IMR-90 (cell line): ENCODE measurements at regions not wholly inside any gene's neighbourhood (a gene's known extent, or its start where the extent isn't known, plus 50 kb on each side); places are given as distances from the start of the nearest gene placed in this dataset.

Source experiments
- ATAC-seq: fragments of 200-7000 bp; cut with Tn5 transposase; 2 replicates; pipeline ENCODE4 v1.9.1; 2020; ENCODE audit warnings: low read depth, mild to moderate bottlenecking, moderate library complexity
- BruUV-seq: library from RNA; stranded (reverse); fragments of 400-500 nt; replicated peaks from 2 replicates; lab custom pipeline; 2021; lab: Mats Ljungman, UMichigan
- CTCF ChIA-PET: fragments of 300-600 bp; formaldehyde crosslinking; extraction: SDS; loops from one replicate; lab custom pipeline; 2021; ENCODE audit warnings: antibody characterized with exemption; lab: Yijun Ruan, JAX
- POLR2A ChIA-PET: fragments of 300-600 bp; sonication (Branson Sonifier 250); formaldehyde crosslinking; loops from one replicate; lab custom pipeline; 2022; ENCODE audit warnings: antibody characterized with exemption; ENCODE audit not compliant: unreplicated experiment; lab: Charles Lee
- DNase-seq: peaks from one replicate; pipeline ENCODE4 v3.0.0; 2013
- H2AFZ ChIP-seq: replicated peaks from 2 replicates; pipeline ENCODE3; 2013; ENCODE audit warnings: low read length, mild to moderate bottlenecking; ENCODE audit not compliant: poor library complexity
- H2AK5ac ChIP-seq: 2 replicates; pipeline ENCODE4 v1.6.1; 2013; ENCODE audit warnings: low read depth, low read length, inconsistent platforms
- H2AK9ac ChIP-seq: replicated peaks from 2 replicates; pipeline ENCODE3; 2013; ENCODE audit warnings: mild to moderate bottlenecking, low read depth, low read length, moderate library complexity; ENCODE audit not compliant: poor library complexity
- H2BK120ac ChIP-seq: 2 replicates; pipeline ENCODE4 v1.6.1; 2013; ENCODE audit warnings: low read depth, low read length, inconsistent platforms
- H2BK15ac ChIP-seq: 3 replicates; pipeline ENCODE4 v1.6.1; 2013; ENCODE audit warnings: low read depth, low read length, inconsistent platforms
- H2BK20ac ChIP-seq: 2 replicates; pipeline ENCODE4 v1.6.1; 2013; ENCODE audit warnings: low read depth, mild to moderate bottlenecking, inconsistent platforms, low read length, moderate library complexity
- H2BK5ac ChIP-seq: 2 replicates; pipeline ENCODE4 v1.6.1; 2013; ENCODE audit warnings: mild to moderate bottlenecking, low read depth, low read length, inconsistent platforms; ENCODE audit not compliant: poor library complexity, severe bottlenecking
- H3K14ac ChIP-seq: replicated peaks from 2 replicates; pipeline ENCODE4 v1.6.1; 2013; ENCODE audit warnings: low read depth, low read length, inconsistent platforms
- H3K18ac ChIP-seq: 2 replicates; pipeline ENCODE4 v1.6.1; 2013; ENCODE audit warnings: low read depth, low read length, control low read depth
- H3K23ac ChIP-seq: 2 replicates; pipeline ENCODE4 v1.6.1; 2013; ENCODE audit warnings: low read depth, low read length, inconsistent platforms
- H3K27ac ChIP-seq: 2 replicates; pipeline ENCODE4 v1.5.1; 2013; ENCODE audit warnings: mild to moderate bottlenecking, control low read depth, low read length; ENCODE audit not compliant: insufficient read depth
- H3K27me3 ChIP-seq: 2 replicates; pipeline ENCODE4 v1.6.1; 2013; ENCODE audit warnings: low read length; ENCODE audit not compliant: control insufficient read depth, insufficient read depth
- H3K36me3 ChIP-seq: 2 replicates; pipeline ENCODE4 v1.6.1; 2013; ENCODE audit warnings: low read length, mixed read lengths; ENCODE audit not compliant: control insufficient read depth, insufficient read depth
- H3K4ac ChIP-seq: 2 replicates; pipeline ENCODE4 v1.6.1; 2013; ENCODE audit warnings: low read depth, low read length, inconsistent platforms
- H3K4me1 ChIP-seq: 2 replicates; pipeline ENCODE4 v1.6.1; 2013; ENCODE audit warnings: low read length, mixed read lengths; ENCODE audit not compliant: control insufficient read depth, insufficient read depth
- H3K4me2 ChIP-seq: 2 replicates; pipeline ENCODE4 v1.6.1; 2013; ENCODE audit warnings: low read depth, mild to moderate bottlenecking, control low read depth, low read length, moderate library complexity
- H3K4me3 ChIP-seq: 2 replicates; pipeline ENCODE4 v1.5.1; 2013; ENCODE audit warnings: low read depth, mild to moderate bottlenecking, control low read depth, low read length, moderate library complexity; ENCODE audit not compliant: insufficient read depth
- H3K56ac ChIP-seq: 2 replicates; pipeline ENCODE4 v1.6.1; 2013; ENCODE audit warnings: low read length, inconsistent platforms; ENCODE audit not compliant: insufficient read depth; ENCODE audit errors: extremely low read depth
- H3K79me1 ChIP-seq, 2 experiments: 2 replicates each; pipeline ENCODE4 v1.6.1; 2013; ENCODE audit warnings: low read length in 2 of 2, inconsistent platforms in 1 of 2, low read depth in 1 of 2
- H3K9ac ChIP-seq: 2 replicates; pipeline ENCODE4 v1.6.1; 2013; ENCODE audit warnings: low read depth, low read length, control low read depth
- H3K9me1 ChIP-seq: 2 replicates; pipeline ENCODE4 v1.6.1; 2013; ENCODE audit warnings: low read length, inconsistent platforms; ENCODE audit not compliant: insufficient read depth
- H3K9me3 ChIP-seq: 2 replicates; pipeline ENCODE4 v1.6.1; 2013; ENCODE audit warnings: low read length; ENCODE audit not compliant: control insufficient read depth, insufficient read depth
- H4K20me1 ChIP-seq: 2 replicates; pipeline ENCODE4 v1.6.1; 2013; ENCODE audit warnings: low read length, inconsistent platforms; ENCODE audit not compliant: insufficient read depth
- H4K5ac ChIP-seq: 2 replicates; pipeline ENCODE4 v1.6.1; 2013; ENCODE audit warnings: mild to moderate bottlenecking, low read depth, low read length, control low read depth
- H4K8ac ChIP-seq, 2 experiments: 2 replicates each; pipeline ENCODE4 v1.6.1; 2013; ENCODE audit warnings: low read depth in 2 of 2, low read length in 2 of 2, control low read depth in 1 of 2, inconsistent platforms in 1 of 2
- H4K91ac ChIP-seq: 2 replicates; pipeline ENCODE4 v1.6.1; 2013; ENCODE audit warnings: low read depth, low read length, inconsistent platforms; ENCODE audit not compliant: insufficient read depth
- BHLHE40 ChIP-seq: fragments of 150-350 bp; IDR thresholded peaks from 2 replicates; pipeline ENCODE4 v1.6.1; 2016; ENCODE audit warnings: mild to moderate bottlenecking, low read depth, low read length
- ELK1 ChIP-seq: fragments of 150-350 bp; IDR thresholded peaks from 2 replicates; pipeline ENCODE4 v1.6.1; 2016; ENCODE audit warnings: low read depth, mild to moderate bottlenecking, low read length, moderate library complexity, borderline replicate concordance
- FOS ChIP-seq: fragments of 150-350 bp; IDR thresholded peaks from 2 replicates; pipeline ENCODE4 v1.6.1; 2016; ENCODE audit warnings: low read depth, low read length
- POLR2A ChIP-seq: IDR thresholded peaks from 2 replicates; pipeline ENCODE4 v1.6.1; 2012; ENCODE audit warnings: mild to moderate bottlenecking, low read depth, low read length
- RFX5 ChIP-seq: IDR thresholded peaks from 2 replicates; pipeline ENCODE4 v1.8.0; 2012; ENCODE audit warnings: low read depth, mild to moderate bottlenecking, low read length, moderate library complexity
- SMC3 ChIP-seq: fragments of 150-350 bp; IDR thresholded peaks from 2 replicates; pipeline ENCODE4 v1.6.1; 2016; ENCODE audit warnings: low read depth, mild to moderate bottlenecking, antibody characterized with exemption, low read length, moderate library complexity
- USF2 ChIP-seq: fragments of 150-350 bp; IDR thresholded peaks from 2 replicates; pipeline ENCODE4 v1.6.1; 2017; ENCODE audit warnings: mild to moderate bottlenecking, antibody characterized with exemption, low read length, low read depth
- WGBS, 2 experiments: methylation state at CpG; one replicate each; pipeline versions ENCODE4 v1.1.5 to v1.1.7; 2013; ENCODE audit warnings: missing lambda C conversion rate in 2 of 2; ENCODE audit not compliant: insufficient read length in 1 of 2; ENCODE audit errors: extremely low coverage in 2 of 2; 5-methylcytosine and 5-hydroxymethylcytosine counted together
- dilution Hi-C: fragments of 300-500 bp; cut with HindIII; formaldehyde crosslinking; loops from one replicate; pipeline ENCODE4 v1.14.3; 2018; ENCODE audit warnings: low sequenced_read_pairs; ENCODE audit not compliant: unreplicated experiment
- in situ Hi-C: fragments of 300-500 bp; cut with MboI; formaldehyde crosslinking; loops from 3 replicates; pipeline ENCODE4 v1.14.3; 2019; ENCODE audit warnings: low sequenced_read_pairs, inconsistent platforms, mixed read lengths
- intact Hi-C: fragments of 100-400 bp; cut with micrococcal nuclease; formaldehyde crosslinking; loops from 2 replicates; pipeline ENCODE4 v1.10.0; 2022

GRCh38 chr12:91657032-91657431, 474.4 kb upstream of the DCN start:
- H2BK120ac ChIP-seq: no peak overlapping the region
- DNase-seq (no peak), ATAC-seq (no peak)
- H4K5ac ChIP-seq: no peak overlapping the region
- no peak for TF ChIP-seq FOS
- no peak for TF ChIP-seq USF2
- no peak for TF ChIP-seq SMC3
- TF ChIP-seq ELK1: no peak
- TF ChIP-seq POLR2A: no peak
- no peak for TF ChIP-seq RFX5
- TF ChIP-seq BHLHE40: no peak
- no peak overlapping the region for H3K14ac ChIP-seq
- H3K9me1 ChIP-seq: no peaks in the 10 kb centered on the region
- no peaks in the 10 kb centered on the region for H3K4me1 ChIP-seq
- no peak overlapping the region for H4K8ac ChIP-seq
- H3K4me2 ChIP-seq: no peak overlapping the region
- H3K9me3 ChIP-seq: no peaks in the 10 kb centered on the region
- no peak overlapping the region for H3K56ac ChIP-seq
- no peak overlapping the region for H2AK9ac ChIP-seq
- H2BK5ac ChIP-seq: no peak overlapping the region
- H3K4me3 ChIP-seq: no peak overlapping the region
- H2BK15ac ChIP-seq: no peak overlapping the region
- ChIA-PET POLR2A (no interaction called here), CTCF (no interaction called here)
- in situ Hi-C loops (no loop called here), dilution Hi-C loops (no loop called here), intact Hi-C loops (no loop called here)
- H4K20me1 ChIP-seq: no peaks in the 10 kb centered on the region
- no peak overlapping the region for H3K23ac ChIP-seq
- no peak overlapping the region for H3K27ac ChIP-seq
- H3K79me1 ChIP-seq: no peaks in the 10 kb centered on the region
- no peaks in the 10 kb centered on the region for H3K36me3 ChIP-seq
- no peak overlapping the region for H3K9ac ChIP-seq
- WGBS, 2 experiments: no CpG with 5 or more reads among the region's 3 CpGs
- no peaks in the 10 kb centered on the region for H3K27me3 ChIP-seq
- H2BK20ac ChIP-seq: no peak overlapping the region
- no peak overlapping the region for H4K91ac ChIP-seq
- no TSS peak for BruUV-seq
- no peak overlapping the region for H2AFZ ChIP-seq
- H2AK5ac ChIP-seq: no peak overlapping the region
- H3K18ac ChIP-seq: no peak overlapping the region
- H3K4ac ChIP-seq: no peak overlapping the region
